PC-9 (cell line): ENCODE measurements at regions not wholly inside any gene's neighbourhood (a gene's known extent, or its start where the extent isn't known, plus 50 kb on each side); places are given as distances from the start of the nearest gene placed in this dataset.

Source experiments
- BruUV-seq: library from RNA; stranded (reverse); fragments of 400-500 nt; replicated peaks from 2 replicates; lab custom pipeline; 2021; lab: Mats Ljungman, UMichigan
- CTCF ChIA-PET: fragments of 300-600 bp; sonication (Branson Sonifier 250); formaldehyde crosslinking; loops from one replicate; lab custom pipeline; 2022; ENCODE audit warnings: antibody characterized with exemption; lab: Charles Lee
- POLR2A ChIA-PET: fragments of 300-600 bp; sonication (Branson Sonifier 250); formaldehyde crosslinking; loops from one replicate; lab custom pipeline; 2022; ENCODE audit warnings: antibody characterized with exemption; ENCODE audit not compliant: unreplicated experiment; lab: Charles Lee
- DNase-seq, 2 experiments: peaks; one replicate each; pipeline versions ENCODE4 v3.0.0 to v3.0.0-alpha.2; 2015 to 2022; ENCODE audit warnings: mixed read lengths in 1 of 2
- H2AFZ ChIP-seq: fragments of 200-600 bp; sonication (generic); 2 replicates; pipeline ENCODE4 v1.8.1; 2017; ENCODE audit warnings: antibody characterized with exemption
- H3F3A ChIP-seq: fragments of 200-600 bp; sonication (generic); 2 replicates; pipeline ENCODE4 v1.8.1; 2017; ENCODE audit warnings: antibody characterized with exemption, mild to moderate bottlenecking, low read depth; ENCODE audit not compliant: insufficient read depth
- H3K27ac ChIP-seq: fragments of 200-600 bp; sonication (generic); 2 replicates; pipeline ENCODE4 v1.6.1; 2016; ENCODE audit warnings: mixed run types
- H3K27me3 ChIP-seq: fragments of 200-600 bp; sonication (generic); 2 replicates; pipeline ENCODE4 v1.6.1; 2016; ENCODE audit warnings: low read depth, mixed run types; ENCODE audit not compliant: insufficient read depth
- H3K36me3 ChIP-seq: fragments of 200-600 bp; sonication (generic); 2 replicates; pipeline ENCODE4 v1.6.1; 2016; ENCODE audit warnings: low read depth, mixed run types
- H3K4me1 ChIP-seq: fragments of 200-600 bp; sonication (generic); replicated peaks from 2 replicates; pipeline ENCODE4 v1.6.1; 2016; ENCODE audit warnings: mixed run types; ENCODE audit not compliant: insufficient read depth
- H3K4me2 ChIP-seq: fragments of 200-600 bp; sonication (generic); 2 replicates; pipeline ENCODE4 v1.6.1; 2017; ENCODE audit warnings: mixed run types
- H3K4me3 ChIP-seq: fragments of 200-600 bp; sonication (generic); 2 replicates; pipeline ENCODE4 v1.6.1; 2016; ENCODE audit warnings: mixed run types
- H3K79me2 ChIP-seq: fragments of 200-600 bp; sonication (generic); 2 replicates; pipeline ENCODE4 v1.6.1; 2017; ENCODE audit warnings: low read depth, mixed run types
- H3K9me2 ChIP-seq: fragments of 200-600 bp; sonication (generic); 2 replicates; pipeline ENCODE4 v1.8.1; 2017; ENCODE audit warnings: mild to moderate bottlenecking; ENCODE audit not compliant: insufficient read depth
- H3K9me3 ChIP-seq: fragments of 200-600 bp; sonication (generic); 2 replicates; pipeline ENCODE4 v1.8.1; 2016; ENCODE audit warnings: low read depth; ENCODE audit not compliant: insufficient read depth
- H4K20me1 ChIP-seq: fragments of 200-600 bp; sonication (generic); 2 replicates; pipeline ENCODE4 v1.8.1; 2017; ENCODE audit not compliant: insufficient read depth
- CTCF ChIP-seq: fragments of 200-600 bp; sonication (generic); conservative IDR thresholded peaks from 2 replicates; pipeline ENCODE4 v1.6.1; 2017; ENCODE audit warnings: mixed run types, antibody characterized with exemption, mild to moderate bottlenecking, moderate library complexity
- EZH2 ChIP-seq: fragments of 200-600 bp; sonication (generic); IDR thresholded peaks from 2 replicates; pipeline ENCODE4 v1.8.0; 2017; ENCODE audit warnings: antibody characterized with exemption, low read depth
- intact Hi-C: fragments of 100-400 bp; cut with micrococcal nuclease; formaldehyde crosslinking; loops from one replicate; pipeline ENCODE4 v1.10.0; 2022; ENCODE audit not compliant: unreplicated experiment

DNA sequence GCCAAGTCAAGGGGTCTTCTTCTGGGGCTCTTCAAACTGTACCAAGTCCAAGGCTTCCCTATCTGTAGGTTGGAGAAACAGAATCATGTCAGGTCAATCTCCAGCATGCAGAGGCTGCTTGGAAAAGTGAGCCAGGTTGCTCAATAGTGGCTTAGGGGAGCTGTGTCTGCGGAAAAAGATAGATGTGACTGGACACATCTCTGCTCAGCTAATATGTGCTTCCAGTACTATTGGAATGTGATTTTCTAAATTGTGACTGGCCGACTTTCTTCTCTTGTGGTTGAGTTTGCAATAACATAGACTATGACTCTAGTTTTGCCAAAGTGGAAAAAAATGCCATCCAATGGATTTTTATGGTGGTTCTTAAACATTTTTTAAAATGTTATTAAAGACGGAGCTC, 136.7 kb downstream of the BOD1 start:
- CTCF ChIA-PET, result no interaction called here

GRCh38 chr5:173477345-173478040, 139.0 kb downstream of the BOD1 start:
- intact Hi-C loops, result no loop called here
- H3K9me2 ChIP-seq, result no peaks in the 10 kb centered on the region
- no peaks in the 10 kb centered on the region for H3K36me3 ChIP-seq
- H2AFZ ChIP-seq, result no peak overlapping the region
- peaks cover 7% of the 10 kb centered on the region for H3F3A ChIP-seq
- no peaks in the 10 kb centered on the region for H3K79me2 ChIP-seq
- H3K9me3 ChIP-seq, result no peaks in the 10 kb centered on the region
- H4K20me1 ChIP-seq, result no peaks in the 10 kb centered on the region
- no peak overlapping the region for H3K4me3 ChIP-seq
- DNase-seq, result no peak
- TF ChIP-seq EZH2 (no peak), CTCF (no peak)
- H3K27ac ChIP-seq, result no peak overlapping the region
- no TSS peak for BruUV-seq
- H3K4me2 ChIP-seq, result no peak overlapping the region
- ChIA-PET CTCF (no interaction called here), POLR2A (no interaction called here)
- peaks cover 15% of the 10 kb centered on the region for H3K4me1 ChIP-seq
- H3K27me3 ChIP-seq, result no peaks in the 10 kb centered on the region

More for the DNA sequence above, 136.7 kb downstream of the BOD1 start:
- intact Hi-C loops, result no loop called here
- H4K20me1 ChIP-seq, result no peaks in the 10 kb centered on the region
- POLR2A ChIA-PET, result no interaction called here
- H3F3A ChIP-seq, result peaks cover 21% of the 10 kb centered on the region
- no peaks in the 10 kb centered on the region for H3K36me3 ChIP-seq
- no peaks in the 10 kb centered on the region for H3K27me3 ChIP-seq
- no peak overlapping the region for H3K4me3 ChIP-seq
- BruUV-seq, result no TSS peak
- DNase-seq, result no peak
- TF ChIP-seq EZH2 (no peak), CTCF (no peak)
- no peaks in the 10 kb centered on the region for H3K9me3 ChIP-seq
- H3K4me2 ChIP-seq, result no peak overlapping the region
- H3K27ac ChIP-seq, result no peak overlapping the region
- no peaks in the 10 kb centered on the region for H3K79me2 ChIP-seq
- H3K4me1 ChIP-seq, result peaks cover 25% of the 10 kb centered on the region
- H2AFZ ChIP-seq, result no peak overlapping the region
- no peaks in the 10 kb centered on the region for H3K9me2 ChIP-seq

DNA sequence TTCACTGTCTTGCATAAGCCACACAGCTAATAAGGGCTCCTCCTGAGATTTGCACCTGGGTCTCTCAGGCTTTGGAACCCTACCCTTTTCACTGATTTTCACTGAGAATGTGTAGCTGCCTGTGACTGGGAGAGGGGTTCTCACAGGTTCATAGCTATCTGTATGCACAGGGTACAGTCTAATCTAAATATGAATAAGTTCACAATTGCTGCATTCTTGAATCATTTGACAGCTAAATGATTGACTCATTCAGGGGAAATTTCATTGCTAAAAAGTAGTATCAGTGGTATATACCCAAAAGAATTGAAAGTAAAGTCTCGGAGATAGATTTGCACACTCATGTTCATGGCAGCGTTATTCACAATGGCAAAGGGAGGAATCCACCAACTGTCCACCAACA, 140.7 kb downstream of the BOD1 start:
- ChIA-PET POLR2A (interaction anchor here (0.6 kb wide), 1 partner anchor 1468 kb away, joined by 3 read pairs; no protein-coding TSS in a partner anchor), CTCF (no interaction called here)
- no peaks in the 10 kb centered on the region for H3K36me3 ChIP-seq
- intact Hi-C loops, result no loop called here
- BruUV-seq, result no TSS peak
- H3K9me2 ChIP-seq, result no peaks in the 10 kb centered on the region
- peaks cover 21% of the 10 kb centered on the region for H3K4me1 ChIP-seq
- no peaks in the 10 kb centered on the region for H3K79me2 ChIP-seq
- no peak overlapping the region for H3K4me2 ChIP-seq
- H3K27me3 ChIP-seq, result no peaks in the 10 kb centered on the region
- H3K27ac ChIP-seq, result no peak overlapping the region
- peaks cover 15% of the 10 kb centered on the region for H3F3A ChIP-seq
- H3K4me3 ChIP-seq, result no peak overlapping the region
- no peak for DNase-seq
- H3K9me3 ChIP-seq, result no peaks in the 10 kb centered on the region
- no peak overlapping the region for H2AFZ ChIP-seq
- TF ChIP-seq CTCF, result no peak
- TF ChIP-seq EZH2, result no peak
- no peaks in the 10 kb centered on the region for H4K20me1 ChIP-seq
